GM18861 (cell line): ENCODE measurements at regions not wholly inside any gene's neighbourhood (a gene's known extent, or its start where the extent isn't known, plus 50 kb on each side); places are given as distances from the start of the nearest gene placed in this dataset.
"Not testable (repeated sequence)": the region's sequence is repeated elsewhere in the genome, so short reads cannot be mapped to it uniquely, and the experiment has no call there.

ENCODE experiments used
- ATAC-seq: cut with Tn5 transposase; IDR thresholded peaks from one replicate; pipeline ENCODE4 v1.9.1; 2021; ENCODE audit not compliant: unreplicated experiment

DNA sequence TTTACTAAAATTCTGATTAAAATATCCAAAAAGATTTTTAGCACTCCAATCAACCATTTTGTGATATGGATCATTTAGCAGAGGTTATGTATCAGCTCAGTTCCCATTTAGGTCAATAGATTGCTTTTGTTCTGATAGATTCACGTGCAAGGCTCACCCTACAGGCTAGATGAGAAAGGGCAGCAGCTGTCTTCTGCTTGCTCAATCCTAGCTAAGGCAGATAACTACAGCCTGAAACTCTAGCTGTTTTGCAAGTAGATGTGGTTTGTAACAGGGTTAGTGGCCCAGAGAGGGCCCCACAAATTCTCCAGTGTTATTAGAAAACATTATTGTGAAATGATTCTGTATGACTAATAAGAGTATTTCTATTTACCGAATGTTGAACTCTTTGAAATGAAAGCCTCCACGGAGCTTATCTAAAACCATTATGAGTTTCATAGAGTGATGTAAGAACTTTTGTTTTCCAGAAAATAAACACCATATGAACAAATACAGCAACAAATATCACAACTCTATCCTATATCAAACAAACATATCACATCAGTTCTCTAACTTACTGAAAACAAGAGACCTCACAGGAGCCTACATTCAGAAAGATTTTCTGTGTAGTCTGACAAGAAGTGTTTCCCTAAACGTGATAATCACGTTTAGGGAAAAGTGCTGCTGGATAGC lies 841.9 kb upstream of the ACO1 start:
- peak; percentile 100 for ATAC-seq

DNA sequence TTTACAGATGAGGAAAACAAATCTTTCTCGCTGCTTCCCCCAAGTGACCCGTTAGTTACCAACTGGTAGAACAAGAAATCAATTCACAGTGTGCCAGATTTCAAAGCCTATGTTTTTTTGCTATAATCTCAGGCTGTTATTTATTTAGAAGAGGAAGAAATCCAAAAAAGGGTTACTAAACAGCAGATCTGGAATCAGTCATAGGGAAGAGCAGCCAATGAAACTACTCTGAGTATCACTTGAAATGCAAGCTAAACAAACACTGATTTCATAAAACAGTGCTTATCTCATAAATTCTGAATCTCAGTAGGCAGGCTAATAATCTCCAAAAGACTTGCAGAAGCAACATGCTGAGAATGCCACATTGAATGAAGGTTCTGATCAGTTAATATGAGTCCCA lies 829.5 kb upstream of the ACO1 start:
- ATAC-seq, result no peak

DNA sequence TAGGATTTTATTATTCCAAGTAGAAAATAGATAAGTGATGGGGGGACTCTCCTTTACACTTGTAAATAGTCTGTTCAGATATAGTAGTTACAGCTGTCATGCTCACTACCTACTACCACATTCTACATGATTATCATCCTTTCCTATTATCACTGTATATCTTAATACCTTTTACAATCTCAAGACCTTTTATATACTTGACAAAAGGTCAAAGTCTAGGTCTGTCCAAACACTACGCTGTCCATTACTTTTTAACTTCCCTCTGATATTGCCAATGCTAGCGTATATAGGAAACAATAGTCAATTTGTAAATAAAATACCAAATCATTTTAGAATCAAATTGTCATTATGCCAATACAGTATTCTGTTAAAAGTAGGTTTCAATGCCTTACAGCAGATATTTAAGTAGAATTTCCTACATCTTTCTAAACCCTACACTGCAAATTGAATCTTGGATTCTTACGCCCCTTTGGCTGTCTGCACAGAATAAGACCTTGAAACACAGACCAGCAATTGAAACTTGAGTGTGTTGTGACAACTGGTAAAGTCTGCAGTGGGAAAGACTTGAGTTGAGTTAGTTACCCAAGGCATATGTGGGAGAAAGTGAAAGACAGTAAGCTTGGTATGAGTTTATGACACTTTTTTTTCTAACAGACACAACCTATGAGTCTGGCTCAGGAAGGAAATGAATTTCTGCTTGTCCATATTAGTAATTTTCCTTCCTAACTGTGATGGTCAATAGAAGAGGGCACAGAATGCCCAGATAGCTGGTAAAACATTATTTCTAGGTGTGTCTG lies 827.6 kb upstream of the ACO1 start:
- peak; percentile 59 for ATAC-seq

DNA sequence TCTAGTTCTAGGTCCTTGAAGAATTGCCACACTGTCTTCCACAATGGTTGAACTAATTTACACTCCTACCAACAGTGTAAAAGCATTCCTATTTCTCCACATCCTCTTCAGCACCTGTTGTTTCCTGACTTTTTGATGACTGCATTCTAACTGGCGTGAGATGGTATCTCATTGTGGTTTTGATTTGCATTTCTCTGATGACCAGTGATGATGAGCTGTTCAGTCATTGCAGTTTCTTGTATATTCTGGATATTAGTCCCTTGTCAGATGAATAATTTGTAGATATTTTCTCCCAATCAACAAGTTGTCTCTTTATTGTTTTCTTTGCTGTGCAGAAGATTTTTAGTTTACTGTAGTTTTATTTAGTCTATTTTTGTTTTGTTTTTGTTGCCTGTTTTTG lies 812.3 kb upstream of the ACO1 start:
- ATAC-seq, result not testable (repeated sequence)

DNA sequence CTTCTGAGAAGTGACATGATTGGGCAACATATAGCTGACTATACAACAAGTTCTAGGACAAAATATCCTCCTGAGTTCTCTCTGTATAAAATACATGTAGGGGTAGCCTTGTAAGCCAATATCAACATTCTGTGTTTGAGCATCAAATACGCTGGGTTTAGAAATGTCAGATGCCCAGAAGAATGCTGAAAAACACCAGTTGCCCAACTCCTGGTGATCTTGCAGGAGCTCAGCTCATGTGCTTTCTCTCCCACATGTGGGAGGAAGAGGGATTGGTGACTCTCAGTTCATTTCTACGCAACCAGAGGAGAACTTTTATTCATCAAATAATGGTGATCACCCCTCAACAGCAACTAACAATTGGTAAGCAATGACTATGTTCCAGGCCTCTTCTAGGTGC lies 810.9 kb upstream of the ACO1 start:
- ATAC-seq, result no peak

DNA sequence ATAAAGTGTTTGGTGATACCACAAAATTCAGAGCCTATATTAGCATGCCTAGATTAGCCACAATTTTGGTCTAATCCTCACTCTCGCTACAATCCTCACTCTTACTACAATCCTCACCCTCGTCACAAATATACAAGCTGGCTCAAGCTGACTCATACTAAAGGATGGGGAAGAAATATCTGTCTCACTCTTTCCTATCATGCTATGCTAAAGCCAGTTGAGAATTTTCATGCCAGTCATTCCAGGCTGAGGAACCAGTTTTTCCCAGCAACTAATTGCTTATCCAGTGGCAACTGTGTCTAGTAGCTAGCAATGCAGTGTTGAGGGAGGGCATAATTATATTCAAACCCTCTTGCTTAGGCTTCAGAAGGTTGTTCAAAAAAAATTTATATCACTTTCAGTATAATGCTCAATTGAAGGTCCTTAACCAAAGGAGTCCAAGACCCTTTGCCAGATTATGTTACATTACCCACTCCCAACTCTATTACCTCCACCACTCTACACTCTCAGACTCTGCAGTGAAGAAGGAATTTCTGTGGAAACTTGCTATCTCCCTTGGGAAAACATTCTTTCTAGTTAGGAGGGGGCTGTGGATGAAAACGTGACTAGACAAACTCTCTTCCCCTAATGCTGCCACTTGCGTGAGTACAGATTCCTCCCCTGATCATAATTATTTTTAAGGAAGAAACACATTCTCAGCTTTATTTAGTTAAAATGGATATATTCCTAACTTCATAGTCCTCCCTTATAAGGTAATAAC lies 810.3 kb upstream of the ACO1 start:
- ATAC-seq, result no peak

DNA sequence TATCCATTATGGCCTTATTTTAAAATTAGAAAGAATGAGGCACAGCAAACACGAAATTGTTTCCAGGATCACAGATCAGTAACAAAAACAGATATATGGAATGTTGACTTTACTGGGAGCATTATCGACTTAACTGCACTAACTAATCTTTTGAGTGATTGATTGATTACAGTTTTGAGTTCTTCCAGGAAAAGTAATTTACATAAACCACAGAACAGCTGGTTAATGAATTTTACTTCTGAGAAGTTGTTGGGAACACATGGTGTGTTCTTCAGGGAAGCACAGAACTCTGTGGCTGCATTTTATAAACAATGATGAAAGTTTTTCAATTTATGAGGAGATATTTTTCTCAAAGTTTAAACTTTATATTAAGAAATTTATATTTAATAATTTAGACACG lies 802.4 kb upstream of the ACO1 start:
- no peak for ATAC-seq

DNA sequence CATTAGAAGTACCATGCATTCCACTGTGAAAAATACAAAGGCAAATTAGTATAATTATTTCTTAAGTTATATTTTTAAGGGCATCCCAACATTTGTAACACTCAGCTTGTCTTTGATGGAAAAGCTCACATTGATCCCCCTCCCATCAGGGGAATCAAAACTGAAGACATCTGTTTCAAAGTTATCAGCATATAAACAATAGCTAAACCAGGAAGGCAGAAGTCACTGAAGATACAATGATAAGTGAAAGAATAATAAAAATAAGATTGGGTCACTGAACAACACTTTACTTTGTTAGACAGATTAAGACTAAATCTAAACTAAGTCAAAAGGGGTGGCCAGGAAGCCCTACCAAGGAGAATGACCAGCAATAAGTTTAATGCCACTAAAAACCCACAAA lies 801.9 kb upstream of the ACO1 start:
- no peak for ATAC-seq

DNA sequence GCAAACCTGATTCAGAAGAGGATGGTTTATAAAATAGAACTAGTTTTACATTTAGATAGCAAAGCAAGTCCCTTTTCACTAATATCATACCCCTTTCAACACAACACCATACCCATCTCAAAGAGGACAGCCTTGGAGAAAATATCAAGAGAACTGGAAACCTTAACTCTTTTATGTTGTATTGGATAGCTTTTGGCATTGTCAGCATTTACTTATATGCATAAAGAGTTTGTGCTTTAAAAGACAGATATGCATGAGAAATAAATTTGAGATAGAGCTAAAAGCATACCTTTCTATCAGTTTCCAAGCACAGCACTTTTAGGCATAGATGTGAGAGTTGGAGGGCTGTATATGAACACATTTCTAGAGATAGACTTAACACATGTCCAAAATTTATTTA lies 799.3 kb upstream of the ACO1 start:
- ATAC-seq, result no peak

DNA sequence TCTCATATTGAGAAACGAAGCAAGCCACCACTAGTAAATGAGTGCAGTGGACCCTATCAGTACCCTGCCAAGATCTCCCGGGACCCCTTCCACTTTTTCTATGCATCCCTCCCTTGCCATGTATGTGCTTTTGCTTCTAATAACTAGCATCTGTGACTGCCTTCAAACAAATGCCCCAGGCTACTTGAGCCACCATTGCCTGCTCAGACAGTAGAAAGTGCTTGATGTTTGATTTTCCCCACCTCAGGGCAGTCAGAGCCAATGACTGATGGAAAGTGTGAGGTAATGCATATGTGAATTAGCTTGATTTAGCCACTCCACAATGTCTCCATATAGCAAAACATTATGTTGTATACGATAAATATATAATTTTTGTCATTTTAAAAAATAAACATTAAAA lies 797.3 kb upstream of the ACO1 start:
- ATAC-seq, result no peak

DNA sequence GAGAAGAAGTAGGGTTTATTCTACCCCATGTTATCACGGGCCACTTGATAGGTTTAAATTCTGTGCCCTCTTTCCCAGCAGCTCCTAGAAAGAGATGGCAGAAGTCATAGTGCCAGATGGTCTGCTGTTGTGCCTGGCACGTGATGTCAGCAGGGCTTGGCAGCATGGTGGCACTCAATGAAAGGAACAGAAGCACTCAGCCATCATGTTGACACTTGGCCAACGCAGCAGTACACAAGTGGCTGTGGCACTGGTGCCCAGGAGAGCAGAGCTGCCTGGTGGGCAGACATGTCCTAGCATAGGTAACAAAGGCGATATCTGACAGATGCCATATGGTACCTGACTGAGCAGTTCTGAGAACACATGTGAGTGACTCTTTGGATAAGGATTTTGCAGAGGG lies 796.4 kb upstream of the ACO1 start:
- ATAC-seq, result no peak

DNA sequence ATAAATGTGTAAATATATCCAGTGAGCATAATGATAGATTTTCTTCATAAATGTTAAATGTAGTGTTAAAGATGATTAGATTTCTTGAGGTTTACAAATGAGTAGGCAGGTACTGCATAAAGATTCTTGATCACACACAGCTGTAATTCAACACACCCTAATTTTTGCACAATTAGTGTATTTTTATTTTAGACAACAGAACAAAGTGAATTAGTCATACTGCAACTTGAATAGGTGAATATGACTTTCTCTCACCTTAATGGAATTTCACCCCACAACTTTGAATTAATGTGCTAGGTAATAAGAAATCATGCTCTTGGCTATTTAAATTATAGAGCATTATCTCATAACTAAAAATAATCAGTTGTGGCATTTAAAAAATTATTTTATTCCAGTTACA lies 795.7 kb upstream of the ACO1 start:
- ATAC-seq, result no peak

DNA sequence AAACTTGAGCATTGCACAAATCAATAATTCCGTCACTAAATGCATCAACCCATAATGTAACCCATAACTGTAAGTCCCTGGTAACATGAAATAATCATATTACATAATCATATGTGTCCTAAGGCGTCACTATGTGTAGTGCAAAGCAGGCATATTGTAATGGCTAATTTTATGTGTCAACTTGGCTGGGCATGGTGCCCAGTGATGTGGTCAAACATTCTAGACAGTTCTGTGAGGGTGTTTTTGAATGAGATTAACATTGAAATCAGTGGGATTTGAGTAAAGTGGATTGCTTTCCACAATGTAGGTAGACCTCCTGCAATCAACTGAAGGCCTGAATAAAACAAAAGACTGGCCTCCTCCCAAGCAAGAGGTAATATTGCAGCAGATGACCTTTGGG lies 794.4 kb upstream of the ACO1 start:
- no peak for ATAC-seq

DNA sequence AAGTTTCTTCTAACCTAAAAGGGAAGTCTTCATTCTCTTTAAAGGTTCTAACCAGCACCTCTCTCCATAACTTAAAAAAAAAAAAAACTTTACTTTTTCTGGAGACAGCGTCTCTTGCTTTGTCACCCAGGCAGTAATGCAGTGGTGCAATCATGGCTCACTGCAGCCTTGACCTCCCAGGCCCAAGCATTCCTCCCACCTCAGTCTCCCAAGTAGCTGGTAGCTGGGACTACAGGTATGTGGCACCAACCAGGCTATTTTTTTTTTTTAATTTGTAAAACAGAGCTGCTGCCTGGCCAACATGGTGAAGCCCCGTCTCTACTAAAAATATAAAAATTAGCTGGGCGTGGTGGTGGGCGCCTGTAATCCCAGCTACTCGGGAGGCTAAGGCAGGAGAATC lies 787.4 kb upstream of the ACO1 start:
- ATAC-seq, result not testable (repeated sequence)

DNA sequence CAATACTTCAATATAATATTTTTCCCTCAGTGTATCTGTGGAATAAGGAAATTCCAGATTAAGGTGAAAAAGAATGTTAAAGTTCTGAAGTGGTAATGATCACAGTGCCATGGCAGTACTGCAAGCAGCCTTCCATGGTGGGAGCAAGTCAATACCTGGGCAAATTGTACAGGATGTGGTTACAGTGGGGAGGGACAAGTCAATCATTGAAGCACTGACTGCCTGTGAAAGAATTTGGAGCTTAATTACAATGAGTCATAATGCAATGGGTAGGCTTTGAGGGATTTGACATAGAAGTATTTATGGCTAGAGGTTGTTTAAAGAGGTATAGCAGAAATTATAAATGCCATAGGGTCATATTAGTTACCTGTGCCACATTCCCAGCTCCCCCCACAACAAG lies 786.5 kb upstream of the ACO1 start:
- peak; percentile 97 for ATAC-seq

DNA sequence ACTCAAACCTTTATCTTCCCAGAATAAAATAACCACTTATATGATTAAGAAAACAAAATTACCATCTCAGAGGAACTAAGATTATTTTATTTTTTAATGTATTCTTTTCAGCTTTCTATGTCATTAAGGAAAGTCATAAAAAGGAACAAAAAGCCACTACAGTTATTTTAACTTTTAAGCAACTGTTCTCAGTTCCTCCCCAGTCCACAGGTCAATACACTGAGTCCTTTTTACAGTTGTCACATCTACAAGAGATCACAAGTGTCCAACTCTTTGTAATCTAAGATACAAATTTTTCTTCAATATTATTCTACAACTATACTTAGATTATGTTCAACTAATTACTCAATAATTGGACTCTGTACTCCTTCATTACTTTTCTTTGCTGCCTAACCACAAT lies 782.8 kb upstream of the ACO1 start:
- ATAC-seq, result no peak

DNA sequence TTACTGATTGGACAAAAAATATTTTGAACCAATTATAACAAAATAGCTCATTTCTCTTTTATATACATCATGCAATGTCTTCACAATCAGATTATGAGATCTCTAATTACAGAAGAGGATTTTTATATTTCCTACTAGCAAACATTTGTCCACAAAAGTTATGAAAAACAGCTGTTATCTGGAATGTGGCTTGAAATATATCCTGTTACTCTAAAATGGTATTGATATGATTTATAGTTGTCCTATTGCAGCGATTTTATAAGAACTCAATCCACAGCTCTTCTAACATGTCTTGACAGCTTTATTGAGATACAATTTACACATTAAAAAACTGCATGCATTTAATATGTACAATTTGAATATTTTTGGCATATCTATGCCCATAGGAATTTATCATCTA lies 779.9 kb upstream of the ACO1 start:
- ATAC-seq, result no peak

DNA sequence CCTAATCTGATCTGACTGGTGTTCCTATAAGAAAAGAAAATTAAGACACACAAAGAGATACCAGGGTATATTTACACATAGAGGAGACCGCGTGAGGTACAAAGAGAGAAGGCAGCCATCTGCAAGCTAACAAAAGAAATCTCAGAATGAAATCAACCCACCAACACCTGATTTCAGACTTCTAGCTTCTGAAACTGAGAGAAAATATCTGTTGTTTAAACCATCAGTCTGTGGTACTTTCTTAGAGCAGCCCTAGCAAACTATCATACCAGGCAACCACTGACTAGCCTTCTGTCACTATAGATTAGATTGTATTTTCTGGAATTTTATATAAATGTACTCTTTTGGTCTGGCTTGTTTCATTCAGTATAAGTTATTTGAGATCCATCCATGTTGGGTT lies 779.3 kb upstream of the ACO1 start:
- ATAC-seq, result no peak

DNA sequence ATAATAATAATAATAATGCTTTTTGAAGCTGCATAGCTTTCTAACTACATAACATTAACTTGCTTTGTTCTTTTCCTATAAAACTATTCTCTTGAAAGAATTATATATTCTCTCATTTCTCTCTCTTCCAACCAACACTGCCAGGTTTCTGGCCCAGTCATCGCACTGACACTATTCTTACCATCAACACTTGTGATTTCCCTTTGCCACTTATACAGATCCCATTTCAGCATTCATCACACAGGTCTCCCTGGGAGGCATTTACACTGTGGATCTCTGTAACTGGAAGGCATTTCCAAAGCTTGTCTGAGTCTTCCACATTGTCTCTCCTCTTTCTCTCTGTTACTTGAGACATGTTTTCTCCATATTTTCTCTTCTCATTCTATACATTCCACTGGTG lies 777.8 kb upstream of the ACO1 start:
- no peak for ATAC-seq

DNA sequence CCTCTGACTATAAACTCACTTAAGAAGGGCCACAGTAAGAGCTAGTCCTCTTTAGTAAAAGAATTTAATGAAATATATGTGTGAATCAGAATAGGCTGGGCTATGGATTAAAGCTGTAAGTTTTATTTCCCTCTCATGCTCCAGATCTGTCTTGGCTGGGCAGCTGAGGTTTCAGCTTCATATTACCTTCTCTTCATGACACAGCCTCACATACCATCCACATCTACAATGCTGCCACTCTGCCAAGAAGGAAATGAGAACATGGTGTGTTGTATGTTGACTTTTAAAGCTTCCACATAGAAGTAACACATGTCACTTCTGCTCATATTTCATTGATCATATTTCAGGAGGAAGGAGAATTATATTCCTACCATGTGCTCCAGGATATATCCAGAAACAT lies 776.0 kb upstream of the ACO1 start:
- ATAC-seq, result no peak

DNA sequence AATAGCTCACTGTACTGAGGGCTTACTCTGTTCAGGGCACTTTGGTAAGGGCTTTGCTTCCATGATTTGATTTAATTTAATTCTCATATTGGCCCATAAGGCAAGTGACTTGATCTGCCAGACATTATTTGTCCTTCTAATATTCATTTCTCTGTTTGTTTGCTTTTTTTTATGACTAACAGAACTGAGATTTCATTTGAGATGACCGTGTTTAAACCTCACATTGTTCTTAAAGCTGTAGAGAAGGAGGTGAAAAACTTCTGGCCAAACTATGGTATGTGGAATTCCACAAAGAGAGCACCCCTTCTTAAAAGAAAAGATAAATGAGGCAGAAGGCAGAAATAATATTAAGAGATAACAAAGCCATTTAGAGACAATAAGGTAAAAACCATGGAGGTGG lies 775.6 kb upstream of the ACO1 start:
- no peak for ATAC-seq
